Thoracic aorta (tissue), 2 donors: ENCODE measurements at regions not wholly inside any gene's neighbourhood (a gene's known extent, or its start where the extent isn't known, plus 50 kb on each side); places are given as distances from the start of the nearest gene placed in this dataset.
A peak's percentile ranks its signal among the peaks of the same experiment; 100 is the strongest.

ENCODE experiments used
- ATAC-seq: fragments of 150-250 bp; one replicate; pipeline ENCODE4 v1.8.0; 2017; ENCODE audit warnings: low read depth; ENCODE audit not compliant: insufficient number of reproducible peaks, low FRiP score
- DNase-seq: peaks from one replicate; pipeline ENCODE4 v3.0.0-alpha.2; 2020; ENCODE audit warnings: low spot score
- H3K27ac ChIP-seq, 2 donors: fragments of 200-600 bp; sonication (generic); 1 replicate in 1 of 2; 2 replicates in 1 of 2; pipeline ENCODE4 v1.5.1; 2016; ENCODE audit warnings: mild to moderate bottlenecking in 2 of 2, moderate library complexity in 2 of 2
- H3K27me3 ChIP-seq: fragments of 200-600 bp; sonication (generic); replicated peaks from 2 replicates; pipeline ENCODE4 v1.6.0; 2016; ENCODE audit warnings: mild to moderate bottlenecking; ENCODE audit not compliant: insufficient read depth
- H3K36me3 ChIP-seq: fragments of 200-600 bp; sonication (generic); one replicate; pipeline ENCODE4 v1.5.1; 2016
- H3K4me1 ChIP-seq, 2 donors: fragments of 200-600 bp; sonication (generic); 1 replicate in 1 of 2; 2 replicates in 1 of 2; pipeline versions ENCODE4 v1.5.1 to v1.6.0; 2016; ENCODE audit warnings: low read depth in 2 of 2, mild to moderate bottlenecking in 1 of 2; ENCODE audit not compliant: control insufficient read depth in 1 of 2
- H3K4me3 ChIP-seq: fragments of 200-600 bp; sonication (generic); 2 replicates; pipeline ENCODE4 v1.5.1; 2016; ENCODE audit warnings: mild to moderate bottlenecking
- H3K9me3 ChIP-seq: fragments of 200-600 bp; sonication (generic); 2 replicates; pipeline ENCODE4 v1.5.1; 2016
- CTCF ChIP-seq: fragments of 200-600 bp; sonication (generic); IDR thresholded peaks from one replicate; pipeline ENCODE4 v1.5.1; 2019; ENCODE audit warnings: antibody characterized with exemption

- no peak for TF ChIP-seq CTCF
- H3K27ac ChIP-seq: no peak overlapping the region
- no peaks in the 10 kb centered on the region for H3K9me3 ChIP-seq
- no peak overlapping the region for H3K4me3 ChIP-seq
- peaks cover 0 to 14% of the 10 kb centered on the region in 2 donors for H3K4me1 ChIP-seq
- no peaks in the 10 kb centered on the region for H3K27me3 ChIP-seq
- H3K36me3 ChIP-seq: no peaks in the 10 kb centered on the region
- no peak for DNase-seq
- no peak for ATAC-seq
These were observed 158.3 kb upstream of the ZFHX3 start for GRCh38 chr16:73206151-73206707.

GRCh38 chr16:73205153-73205886 lies 157.4 kb upstream of the ZFHX3 start:
- H3K4me1 ChIP-seq: peaks cover 0 to 14% of the 10 kb centered on the region in 2 donors
- no peak for TF ChIP-seq CTCF
- DNase-seq: no peak
- no peaks in the 10 kb centered on the region for H3K36me3 ChIP-seq
- no peak overlapping the region for H3K27ac ChIP-seq
- H3K4me3 ChIP-seq: no peak overlapping the region
- H3K9me3 ChIP-seq: no peaks in the 10 kb centered on the region
- no peak for ATAC-seq
- H3K27me3 ChIP-seq: no peaks in the 10 kb centered on the region

GRCh38 chr16:73204359-73205152 lies 156.6 kb upstream of the ZFHX3 start:
- TF ChIP-seq CTCF: no peak
- Histone ChIP-seq H3K27me3 (no peaks in the 10 kb centered on the region), H3K9me3 (no peaks in the 10 kb centered on the region), H3K4me3 (no peak overlapping the region), H3K36me3 (no peaks in the 10 kb centered on the region), H3K4me1 (peaks cover 0 to 14% of the 10 kb centered on the region in 2 donors), H3K27ac (no peak overlapping the region)
- no peak for ATAC-seq
- DNase-seq: no peak

- Histone ChIP-seq H3K9me3 (no peaks in the 10 kb centered on the region), H3K36me3 (no peaks in the 10 kb centered on the region), H3K4me1 (peaks cover 0 to 14% of the 10 kb centered on the region in 2 donors), H3K4me3 (no peak overlapping the region), H3K27ac (peak overlapping the region in 1 of 2 donors; percentile 1), H3K27me3 (no peaks in the 10 kb centered on the region)
- no peak for TF ChIP-seq CTCF
- ATAC-seq: no peak
- no peak for DNase-seq
These were observed 154.3 kb upstream of the ZFHX3 start for GRCh38 chr16:73202161-73202729.

GRCh38 chr16:73199214-73199613 lies 151.3 kb upstream of the ZFHX3 start:
- no peak for DNase-seq
- Histone ChIP-seq H3K4me1 (peaks cover 0 to 21% of the 10 kb centered on the region in 2 donors), H3K4me3 (no peak overlapping the region), H3K27ac (no peak overlapping the region), H3K27me3 (no peaks in the 10 kb centered on the region), H3K9me3 (no peaks in the 10 kb centered on the region), H3K36me3 (no peaks in the 10 kb centered on the region)
- TF ChIP-seq CTCF: no peak
- ATAC-seq: no peak
